ENCODE measurements at regions not wholly inside any gene's neighbourhood (a gene's known extent, or its start where the extent isn't known, plus 50 kb on each side); places are given as distances from the start of the nearest gene placed in this dataset.

DNA sequence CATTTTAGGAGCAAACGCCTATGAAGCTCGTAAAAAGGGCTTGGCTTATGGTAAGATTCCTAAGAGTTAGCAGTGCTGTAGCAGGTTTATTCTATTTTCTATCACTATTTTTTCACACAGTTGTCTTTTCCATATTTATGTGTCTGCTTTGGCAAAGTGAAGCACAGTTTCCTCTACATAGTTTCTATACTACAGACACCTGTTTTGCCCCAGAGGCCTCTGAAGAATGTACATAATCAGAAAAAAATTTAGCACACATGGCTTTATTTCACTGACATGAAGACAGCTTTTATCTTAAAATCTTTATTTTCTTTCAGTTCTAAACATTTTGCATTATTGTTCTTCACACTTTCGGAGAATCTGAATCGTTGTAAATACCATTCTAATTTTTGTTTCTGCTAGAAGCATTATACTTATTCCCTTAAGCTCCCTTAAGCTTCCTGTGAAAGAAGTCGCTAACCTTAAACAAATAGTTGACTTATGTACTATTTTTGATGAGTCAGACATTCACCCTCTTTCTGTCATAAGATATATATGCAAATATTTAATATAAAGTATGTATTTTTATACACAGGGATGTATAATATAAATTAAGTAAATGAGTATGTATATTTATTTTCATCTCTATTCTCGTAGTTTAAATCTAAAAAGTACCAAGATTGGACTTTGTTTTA is 816.0 kb downstream of the OLFM4 start:
- no peak overlapping the region for H3K4me3 ChIP-seq (ENCODE audit: control insufficient read depth, low read depth, low read length)
- no peak for TF ChIP-seq CTCF (IDR thresholded peaks at IDR 0.05; ENCODE audit: control insufficient read depth, insufficient read depth, low read depth, low read length, missing control alignments)
- DNase-seq (ENCODE audit: low read depth), result no peak

GRCh38 chr13:53847502-53847901 is 818.9 kb downstream of the OLFM4 start:
- no peak for DNase-seq (ENCODE audit: low read depth)
- TF ChIP-seq CTCF (IDR thresholded peaks at IDR 0.05; ENCODE audit: control insufficient read depth, insufficient read depth, low read depth, low read length, missing control alignments), result no peak
- H3K4me3 ChIP-seq (ENCODE audit: control insufficient read depth, low read depth, low read length), result no peak overlapping the region

DNA sequence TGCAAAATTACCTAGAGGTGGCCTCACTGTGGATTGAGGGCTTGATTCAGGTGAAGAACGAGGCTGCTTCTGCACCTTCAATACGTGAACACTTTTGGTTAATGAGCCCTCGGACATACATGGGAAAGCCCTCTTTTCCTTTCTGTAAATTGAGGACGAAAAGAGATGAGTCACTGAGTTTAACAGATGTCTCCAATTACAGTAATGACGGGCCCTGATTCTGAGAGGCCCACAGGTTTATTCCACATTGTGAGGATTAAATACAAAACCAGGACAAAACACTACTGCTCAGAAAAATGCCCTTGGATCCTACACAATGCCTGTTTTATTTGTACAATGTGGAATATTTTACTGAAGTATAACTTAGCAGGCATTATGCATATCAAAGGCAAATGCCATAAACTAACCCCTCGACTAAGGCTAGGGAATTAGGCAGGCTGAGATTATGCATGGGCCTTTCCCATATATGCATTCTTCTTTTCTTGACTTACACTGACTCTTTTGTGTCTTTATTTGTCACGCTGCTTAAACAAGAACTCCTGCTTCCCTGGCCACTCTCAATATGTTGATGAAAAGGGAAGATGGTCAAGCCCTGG is 819.9 kb downstream of the OLFM4 start:
- no peak for TF ChIP-seq CTCF (IDR thresholded peaks at IDR 0.05; ENCODE audit: control insufficient read depth, insufficient read depth, low read depth, low read length, missing control alignments)
- DNase-seq (ENCODE audit: low read depth), result no peak
- no peak overlapping the region for H3K4me3 ChIP-seq (ENCODE audit: control insufficient read depth, low read depth, low read length)

DNA sequence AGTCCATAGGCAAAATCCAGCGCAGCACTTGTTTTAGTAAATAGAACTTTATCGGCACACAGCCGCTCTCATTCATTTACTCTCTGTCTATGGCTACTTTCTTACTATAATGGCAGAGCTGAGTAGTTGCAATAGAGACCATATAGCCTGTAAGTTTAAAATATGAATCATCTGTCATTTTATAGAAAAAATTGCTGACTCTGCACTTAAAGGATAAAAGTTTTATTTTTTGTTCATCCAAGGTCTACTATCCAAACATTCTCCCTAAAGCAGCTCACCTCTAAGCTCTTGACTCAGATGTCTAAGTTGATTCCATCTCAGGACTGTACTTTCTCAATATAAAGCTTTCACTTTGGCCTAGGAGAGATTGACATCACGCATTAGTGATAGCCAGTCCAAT is 825.7 kb downstream of the OLFM4 start:
- no peak for DNase-seq (ENCODE audit: low read depth)
- H3K4me3 ChIP-seq (ENCODE audit: control insufficient read depth, low read depth, low read length), result no peak overlapping the region
- TF ChIP-seq CTCF (IDR thresholded peaks at IDR 0.05; ENCODE audit: control insufficient read depth, insufficient read depth, low read depth, low read length, missing control alignments), result no peak

DNA sequence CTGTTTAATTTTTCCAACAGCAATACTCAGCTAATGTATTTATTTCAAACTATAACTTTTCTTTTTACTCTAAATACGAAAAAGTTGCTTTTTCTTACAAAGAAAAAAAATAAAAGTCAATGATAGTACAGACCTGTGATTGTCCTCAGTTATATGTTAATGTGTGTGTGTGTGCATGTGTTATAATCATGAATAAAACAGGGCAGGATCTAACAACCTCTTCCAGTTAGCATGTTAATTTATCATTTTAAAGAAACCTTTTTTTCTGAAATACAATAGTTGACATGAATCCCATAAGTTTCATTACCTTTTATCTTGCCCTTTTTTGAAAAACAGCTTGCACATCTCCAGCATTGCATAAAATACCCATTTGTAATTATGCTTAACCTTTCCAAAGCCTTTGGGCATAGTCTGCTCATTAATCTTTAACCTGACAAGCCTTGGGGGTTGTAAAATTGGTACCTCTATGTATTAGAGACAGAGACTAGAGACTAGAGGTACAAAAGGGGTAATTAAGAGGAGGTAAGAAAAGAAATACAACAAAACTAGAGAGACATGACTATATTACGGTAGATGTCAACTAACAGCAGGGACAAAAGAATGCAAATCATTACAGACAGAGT is 828.1 kb downstream of the OLFM4 start:
- H3K4me3 ChIP-seq (ENCODE audit: control insufficient read depth, low read depth, low read length), result no peak overlapping the region
- no peak for DNase-seq (ENCODE audit: low read depth)
- no peak for TF ChIP-seq CTCF (IDR thresholded peaks at IDR 0.05; ENCODE audit: control insufficient read depth, insufficient read depth, low read depth, low read length, missing control alignments)

DNA sequence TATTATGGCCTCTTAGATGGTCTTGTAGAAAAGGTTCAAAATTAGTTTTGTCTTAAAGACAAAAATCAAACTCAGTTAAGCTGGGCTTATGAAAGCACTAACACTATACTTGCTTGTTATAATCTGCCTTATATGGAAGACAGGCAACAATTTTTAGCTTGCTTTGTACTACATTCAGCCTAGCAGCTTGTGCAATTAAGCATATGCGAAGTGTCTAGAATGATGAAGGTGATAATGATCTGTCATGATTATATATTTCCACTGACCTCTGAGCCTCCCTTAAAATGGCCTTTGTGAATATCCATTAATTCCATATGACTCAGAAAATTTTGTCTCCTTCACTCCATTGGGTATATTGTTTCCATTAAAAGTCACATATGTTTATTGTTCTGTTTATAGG is 834.9 kb downstream of the OLFM4 start:
- TF ChIP-seq CTCF (IDR thresholded peaks at IDR 0.05; ENCODE audit: control insufficient read depth, insufficient read depth, low read depth, low read length, missing control alignments), result no peak
- no peak overlapping the region for H3K4me3 ChIP-seq (ENCODE audit: control insufficient read depth, low read depth, low read length)
- DNase-seq (ENCODE audit: low read depth), result no peak

Data from AG09309 (cell line).